SK-N-SH (cell line): ENCODE measurements at regions not wholly inside any gene's neighbourhood (a gene's known extent, or its start where the extent isn't known, plus 50 kb on each side); places are given as distances from the start of the nearest gene placed in this dataset.
"Not testable (repeated sequence)": the region's sequence is repeated elsewhere in the genome, so short reads cannot be mapped to it uniquely, and the experiment has no call there.

Experiments used
- CTCF ChIA-PET: fragments of 300-600, 350-600 bp; formaldehyde crosslinking; extraction: SDS; loops from one replicate; lab custom pipeline; 2021; lab: Yijun Ruan, JAX
- POLR2A ChIA-PET: fragments of 350-600 bp; sonication (Branson Sonifier 250); formaldehyde crosslinking; extraction: SDS; loops from one replicate; lab custom pipeline; 2020; ENCODE audit warnings: antibody characterized with exemption, inconsistent platforms; lab: Yijun Ruan, JAX
- DNase-seq: peaks from one replicate; pipeline ENCODE4 v3.0.0; 2012
- H2AFZ ChIP-seq: fragments of 200-600 bp; sonication (generic); 2 replicates; pipeline ENCODE4 v1.8.1; 2016; ENCODE audit warnings: antibody characterized with exemption, mild to moderate bottlenecking, low read depth
- H3F3A ChIP-seq: fragments of 200-600 bp; sonication (generic); replicated peaks from 2 replicates; pipeline ENCODE3; 2016; ENCODE audit warnings: antibody characterized with exemption, mild to moderate bottlenecking; ENCODE audit not compliant: insufficient read depth
- H3K27ac ChIP-seq, 2 experiments: fragments of 200-500 bp in 1 of 2; fragments of 200-600 bp in 1 of 2; sonication (Bioruptor generic) in 1 of 2; sonication (generic), shearing (Covaris generic) in 1 of 2; 2 replicates each; pipeline versions ENCODE4 v1.5.1 to v1.6.1; 2014 to 2016; ENCODE audit warnings: low read depth in 2 of 2, inconsistent platforms in 1 of 2, low read length in 1 of 2, mild to moderate bottlenecking in 1 of 2, mixed read lengths in 1 of 2
- H3K27me3 ChIP-seq: fragments of 200-600 bp; sonication (generic), shearing (Covaris generic); 2 replicates; pipeline ENCODE4 v1.6.1; 2016; ENCODE audit warnings: mixed run types; ENCODE audit not compliant: insufficient read depth
- H3K36me3 ChIP-seq, 2 experiments: fragments of 200-500 bp in 1 of 2; fragments of 200-600 bp in 1 of 2; sonication (Bioruptor generic) in 1 of 2; sonication (generic) in 1 of 2; replicated peaks in 1 of 2; 2 replicates each; pipeline versions ENCODE3 to v1.5.1; 2014 to 2016; ENCODE audit warnings: low read length in 1 of 2, mild to moderate bottlenecking in 1 of 2; ENCODE audit not compliant: insufficient read depth in 2 of 2, control insufficient read depth in 1 of 2
- H3K4me1 ChIP-seq, 2 experiments: fragments of 200-500 bp in 1 of 2; fragments of 200-600 bp in 1 of 2; sonication (Bioruptor generic) in 1 of 2; sonication (generic), shearing (Covaris generic) in 1 of 2; 2 replicates each; pipeline versions ENCODE4 v1.5.1 to v1.6.1; 2014 to 2016; ENCODE audit warnings: low read depth in 1 of 2, low read length in 1 of 2, mixed run types in 1 of 2; ENCODE audit not compliant: insufficient read depth in 2 of 2, control insufficient read depth in 1 of 2
- H3K4me2 ChIP-seq: fragments of 200-600 bp; sonication (generic), shearing (Covaris generic); 2 replicates; pipeline ENCODE4 v1.6.1; 2017; ENCODE audit warnings: mixed run types
- H3K4me3 ChIP-seq, 2 experiments: fragments of 200-500 bp in 1 of 2; fragments of 200-600 bp in 1 of 2; sonication (Bioruptor generic) in 1 of 2; sonication (generic), shearing (Covaris generic) in 1 of 2; 2 replicates each; pipeline versions ENCODE4 v1.5.1 to v1.8.1; 2014 to 2016; ENCODE audit warnings: low read depth in 2 of 2, inconsistent platforms in 1 of 2, low read length in 1 of 2, mild to moderate bottlenecking in 1 of 2, mixed read lengths in 1 of 2, moderate library complexity in 1 of 2
- H3K79me2 ChIP-seq: fragments of 200-600 bp; sonication (generic); 2 replicates; pipeline ENCODE4 v1.8.1; 2017; ENCODE audit warnings: mild to moderate bottlenecking; ENCODE audit not compliant: insufficient read depth
- H3K9ac ChIP-seq: fragments of 200-600 bp; sonication (generic); 2 replicates; pipeline ENCODE4 v1.6.1; 2017; ENCODE audit warnings: mixed run types
- H3K9me2 ChIP-seq: fragments of 200-600 bp; sonication (generic); 2 replicates; pipeline ENCODE4 v1.6.1; 2017; ENCODE audit warnings: mixed run types
- H3K9me3 ChIP-seq: fragments of 200-600 bp; sonication (generic); 2 replicates; pipeline ENCODE4 v1.6.1; 2017; ENCODE audit warnings: mixed run types, mild to moderate bottlenecking, moderate library complexity
- H4K20me1 ChIP-seq: fragments of 200-600 bp; sonication (generic); 2 replicates; pipeline ENCODE4 v1.6.1; 2017; ENCODE audit warnings: mild to moderate bottlenecking, mixed run types; ENCODE audit not compliant: insufficient read depth
- SMC3 ChIP-seq: IDR thresholded peaks from 2 replicates; pipeline ENCODE4 v1.6.1; 2012; ENCODE audit warnings: low read depth, low read length, improper control_type of control experiment
- WGBS: methylation state at CpG from one replicate; pipeline ENCODE4 v1.1.6; 2017; ENCODE audit warnings: low lambda C conversion rate; 5-methylcytosine and 5-hydroxymethylcytosine counted together

DNA sequence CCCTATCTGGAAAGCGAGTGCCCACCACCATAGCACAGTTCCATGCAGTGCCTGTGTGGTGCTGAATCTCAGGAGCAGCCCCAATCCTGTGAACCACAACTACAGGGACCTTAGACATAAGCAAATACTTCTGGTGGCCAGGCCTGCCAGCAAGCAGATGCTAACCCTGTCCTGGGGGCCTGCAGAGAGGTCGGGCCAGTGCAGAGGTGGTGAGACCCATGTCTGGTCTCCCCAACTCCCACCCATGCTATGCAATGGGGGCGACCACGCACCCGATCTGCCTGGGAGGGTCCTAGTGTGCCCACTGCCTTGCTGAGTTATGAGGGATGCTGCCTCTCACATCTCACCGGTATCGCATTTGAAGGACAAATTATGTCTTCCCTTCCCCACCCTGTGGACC, 151.6 kb upstream of the ZNF337 start:
- H3K27ac ChIP-seq, result no peak overlapping the region
- ChIA-PET POLR2A (no interaction called here), CTCF (no interaction called here)
- no peak overlapping the region for H3K4me3 ChIP-seq
- WGBS, result 88% methylated on average over 6 of the region's 7 CpGs
- H3K4me2 ChIP-seq, result no peak overlapping the region
- no peaks in the 10 kb centered on the region for H3F3A ChIP-seq
- H3K79me2 ChIP-seq, result no peaks in the 10 kb centered on the region
- H3K36me3 ChIP-seq, result no peaks in the 10 kb centered on the region
- H3K4me1 ChIP-seq, result no peaks in the 10 kb centered on the region; a peak in 1 of 4 replicates
- H3K27me3 ChIP-seq, result no peaks in the 10 kb centered on the region
- TF ChIP-seq SMC3, result no peak
- H4K20me1 ChIP-seq, result no peaks in the 10 kb centered on the region
- no peak for DNase-seq
- H3K9ac ChIP-seq, result no peak overlapping the region
- H2AFZ ChIP-seq, result no peak overlapping the region
- H3K9me3 ChIP-seq, result no peaks in the 10 kb centered on the region
- H3K9me2 ChIP-seq, result no peaks in the 10 kb centered on the region

DNA sequence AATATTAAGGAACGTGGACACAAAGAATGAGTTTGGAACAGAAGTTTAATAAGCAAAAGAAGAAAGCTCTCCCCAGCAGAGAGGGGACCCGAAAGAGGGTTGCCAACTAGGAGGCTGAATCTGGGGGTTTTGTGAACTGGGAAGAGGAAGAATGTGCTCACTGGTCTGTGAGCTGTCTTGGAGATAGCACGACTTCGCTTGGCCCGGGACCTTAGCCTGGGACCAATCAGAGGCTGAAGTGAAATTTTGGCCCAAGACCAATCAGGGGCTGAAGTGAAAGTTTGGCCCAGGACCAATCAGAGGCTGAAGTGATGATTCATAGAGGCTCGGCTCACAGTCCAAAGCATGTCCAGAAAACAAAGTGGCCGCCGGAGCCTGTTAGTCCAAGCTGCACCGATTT, 148.0 kb upstream of the ZNF337 start:
- H4K20me1 ChIP-seq, H3K4me1 ChIP-seq, DNase-seq, POLR2A ChIA-PET, H3K4me3 ChIP-seq, H3K9ac ChIP-seq, H3K27ac ChIP-seq, H3K9me2 ChIP-seq, H2AFZ ChIP-seq, H3K9me3 ChIP-seq, H3K4me2 ChIP-seq, CTCF ChIA-PET, H3K36me3 ChIP-seq, H3K27me3 ChIP-seq, H3K79me2 ChIP-seq, H3F3A ChIP-seq: not testable (repeated sequence)
- WGBS, result no CpG with 5 or more reads among the region's 9 CpGs

DNA sequence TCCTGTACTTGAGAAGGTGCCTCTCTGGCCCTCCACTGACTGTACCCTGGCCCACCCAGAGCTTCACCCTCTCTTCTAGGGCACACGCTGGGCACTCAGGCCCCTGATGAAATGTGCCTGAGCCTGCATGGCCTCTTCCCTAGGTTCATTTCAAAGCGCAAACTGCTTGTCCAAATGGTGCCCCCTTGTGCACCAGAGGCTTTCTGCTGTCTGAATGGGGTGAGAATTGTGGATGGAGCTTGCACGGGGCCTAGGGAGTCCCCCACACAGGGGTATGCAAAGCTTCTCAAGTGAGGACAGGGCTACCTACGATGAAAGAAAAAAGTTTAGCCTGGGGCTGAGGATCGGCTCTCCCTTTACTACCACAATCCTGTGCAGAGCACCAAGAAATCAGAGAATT, 116.9 kb upstream of the ZNF337 start:
- H3K4me3 ChIP-seq, CTCF ChIA-PET, H3K36me3 ChIP-seq, H2AFZ ChIP-seq, H3K9me2 ChIP-seq, POLR2A ChIA-PET, H3K9me3 ChIP-seq, H3K27ac ChIP-seq, H3F3A ChIP-seq, H3K4me1 ChIP-seq, H3K27me3 ChIP-seq, H3K4me2 ChIP-seq, DNase-seq, H4K20me1 ChIP-seq, H3K79me2 ChIP-seq, H3K9ac ChIP-seq: not testable (repeated sequence)
- no CpG with 5 or more reads among the region's 5 CpGs for WGBS

DNA sequence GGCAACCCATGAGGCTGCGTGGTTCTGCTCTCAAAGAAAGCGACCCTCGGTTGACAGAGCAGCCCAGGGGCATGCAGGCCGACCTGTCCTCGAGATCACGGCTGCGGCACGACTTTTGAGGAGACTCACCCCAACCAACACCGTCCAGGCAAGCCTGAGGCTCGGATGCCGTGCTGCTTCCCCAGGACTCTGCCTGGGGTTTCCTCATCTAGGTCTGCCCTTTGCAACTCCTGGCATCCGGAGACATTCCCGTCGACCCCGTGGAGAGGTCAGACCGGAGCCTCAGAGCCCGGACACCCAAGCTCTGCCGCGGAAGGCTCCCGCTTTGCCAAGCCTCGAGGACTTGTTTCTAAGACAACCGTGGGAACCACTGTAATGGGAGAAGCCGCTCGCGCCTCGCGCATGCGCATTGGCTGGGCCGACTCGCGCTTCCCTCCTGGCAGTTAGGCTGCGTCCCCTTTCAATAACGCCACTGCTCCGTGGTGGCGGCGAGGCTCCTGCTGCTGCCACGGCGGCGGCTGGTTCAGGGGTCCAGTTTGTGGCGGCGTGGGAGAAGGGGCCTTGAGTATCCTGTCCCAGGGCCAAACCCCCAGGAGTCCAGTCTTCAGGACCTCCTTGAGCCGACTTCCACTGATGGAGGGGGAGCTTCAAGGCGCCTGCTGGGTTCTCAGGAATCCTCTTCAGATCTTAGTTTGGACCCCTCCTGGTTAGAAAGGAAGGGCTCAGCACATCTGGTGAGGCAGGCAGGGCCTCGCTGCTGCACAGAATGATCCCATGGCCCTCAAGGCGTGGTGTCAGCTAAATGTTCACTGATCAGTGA, 101.7 kb upstream of the ZNF337 start:
- POLR2A ChIA-PET, H3F3A ChIP-seq: not testable (repeated sequence)
- WGBS, result no CpG with 5 or more reads among the region's 45 CpGs

DNA sequence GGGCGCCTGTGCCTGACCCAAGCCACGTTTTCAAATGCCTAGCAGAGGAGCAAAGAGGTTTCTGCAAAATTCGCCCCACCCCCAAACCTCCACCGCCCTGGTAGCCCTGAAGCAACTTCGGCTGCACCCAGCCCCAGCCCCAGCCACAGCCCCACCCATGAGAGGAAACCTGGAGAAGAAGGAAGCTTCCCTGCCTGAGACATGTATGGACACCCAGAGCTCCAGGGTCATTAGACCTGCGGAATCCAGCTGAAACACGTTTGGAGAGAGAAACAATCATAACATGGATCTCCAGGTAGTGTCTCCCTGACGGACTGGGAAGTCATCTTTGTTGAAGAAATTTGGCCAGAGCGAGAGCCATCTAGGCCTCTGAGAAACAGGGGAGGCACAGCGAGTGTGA, 100.4 kb upstream of the ZNF337 start:
- H3K36me3 ChIP-seq, H3K79me2 ChIP-seq, H3K9me3 ChIP-seq, DNase-seq, CTCF ChIA-PET, H3F3A ChIP-seq, H4K20me1 ChIP-seq, H3K4me1 ChIP-seq, H2AFZ ChIP-seq, H3K4me2 ChIP-seq, H3K27ac ChIP-seq, H3K9ac ChIP-seq, H3K9me2 ChIP-seq, H3K27me3 ChIP-seq, H3K4me3 ChIP-seq, POLR2A ChIA-PET: not testable (repeated sequence)
- no CpG with 5 or more reads among the region's 10 CpGs for WGBS

More for the DNA sequence above, 101.7 kb upstream of the ZNF337 start:
- H3K27ac ChIP-seq, H2AFZ ChIP-seq, H4K20me1 ChIP-seq, H3K79me2 ChIP-seq, H3K9me2 ChIP-seq, H3K36me3 ChIP-seq, H3K4me2 ChIP-seq, H3K4me3 ChIP-seq, H3K9ac ChIP-seq, H3K4me1 ChIP-seq, CTCF ChIA-PET, H3K27me3 ChIP-seq, DNase-seq, H3K9me3 ChIP-seq: not testable (repeated sequence)

DNA sequence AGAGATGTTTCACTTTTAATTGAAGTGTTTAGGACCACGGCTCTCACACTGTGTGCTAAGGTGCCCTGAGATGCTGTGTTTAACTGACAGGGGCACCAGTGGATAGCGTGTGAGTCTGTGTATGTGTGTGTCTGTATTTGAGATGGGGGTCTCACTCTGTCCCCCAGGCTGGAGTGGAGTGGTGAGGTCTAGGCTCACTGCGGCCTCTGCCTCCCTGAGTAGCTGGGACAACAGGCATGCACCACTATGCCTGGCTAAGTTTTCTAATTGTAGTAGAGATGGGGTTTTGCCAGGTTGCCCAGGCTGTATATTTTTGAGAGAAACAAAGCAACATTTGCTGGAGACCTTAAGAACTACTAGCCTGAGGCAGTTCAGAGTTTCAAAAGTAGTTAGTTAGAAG, 80.6 kb upstream of the ZNF337 start:
- H3K9me3 ChIP-seq, H3F3A ChIP-seq, H2AFZ ChIP-seq, H3K4me3 ChIP-seq, H3K27ac ChIP-seq, H3K27me3 ChIP-seq, H3K4me2 ChIP-seq, H3K79me2 ChIP-seq, H3K36me3 ChIP-seq, H3K9ac ChIP-seq, CTCF ChIA-PET, DNase-seq, H3K9me2 ChIP-seq, H3K4me1 ChIP-seq, POLR2A ChIA-PET, H4K20me1 ChIP-seq: not testable (repeated sequence)
- 52% methylated on average over 3 of the region's 3 CpGs for WGBS
